K562 (cell line): ENCODE measurements at regions not wholly inside any gene's neighbourhood (a gene's known extent, or its start where the extent isn't known, plus 50 kb on each side); places are given as distances from the start of the nearest gene placed in this dataset.

Experiments
- ATAC-seq: fragments of 200-7000 bp; cut with Tn5 transposase; 3 replicates; pipeline ENCODE4 v1.9.1; 2020; ENCODE audit warnings: moderate library complexity
- BruUV-seq: library from RNA; stranded (reverse); fragments of 400-500 nt; replicated peaks from 2 replicates; lab custom pipeline; 2021; lab: Mats Ljungman, UMichigan
- CTCF ChIA-PET: fragments of 300-600 bp; formaldehyde crosslinking; extraction: SDS; loops from one replicate; lab custom pipeline; 2021; ENCODE audit warnings: low intra/inter-chr PET ratio; lab: Yijun Ruan, JAX
- POLR2A ChIA-PET: fragments of 300-600, 350-650 bp; sonication (Branson Sonifier 250); formaldehyde crosslinking; extraction: SDS; loops from one replicate; lab custom pipeline; 2021; ENCODE audit warnings: antibody characterized with exemption, inconsistent platforms; lab: Yijun Ruan, JAX
- DNase-seq, 4 experiments: peaks; one replicate each; pipeline versions ENCODE4 v3.0.0 to v3.0.0-alpha.2; 2011 to 2018; ENCODE audit warnings: low spot score in 3 of 4, mixed read lengths in 3 of 4; ENCODE audit errors: extremely low read depth in 1 of 4
- FAIRE-seq: peaks from 2 replicates; lab custom pipeline; 2011; peaks lifted over from hg19 to GRCh38; lab: Jason Lieb, UNC
- H2AFZ ChIP-seq: 2 replicates; pipeline ENCODE4 v1.6.0; 2011; ENCODE audit warnings: low read depth, low read length, control low read depth, inconsistent platforms
- H3K27ac ChIP-seq: fragments of 200-600 bp; 3 replicates; pipeline ENCODE4 v1.8.0; 2011; ENCODE audit warnings: low read depth, mild to moderate bottlenecking, control low read depth, inconsistent platforms, low read length, moderate library complexity, mixed read lengths; ENCODE audit errors: extremely low read depth
- H3K27me3 ChIP-seq, 2 experiments: fragments of 300-600 bp in 1 of 2; 2 replicates in 1 of 2; 3 replicates in 1 of 2; pipeline versions ENCODE4 v1.6.0 to v1.8.0; 2011; ENCODE audit warnings: inconsistent platforms in 2 of 2, low read length in 2 of 2, mild to moderate bottlenecking in 1 of 2, mixed read lengths in 1 of 2, moderate library complexity in 1 of 2; ENCODE audit not compliant: control insufficient read depth in 2 of 2, insufficient read depth in 2 of 2
- H3K36me3 ChIP-seq: fragments of 300-600 bp; 3 replicates; pipeline ENCODE4 v1.8.0; 2011; ENCODE audit warnings: mild to moderate bottlenecking, low read length, inconsistent platforms; ENCODE audit not compliant: control insufficient read depth, insufficient read depth
- H3K4me1 ChIP-seq, 2 experiments: fragments of 200-600 bp in 1 of 2; replicated peaks in 1 of 2; 2 replicates in 1 of 2; 3 replicates in 1 of 2; pipeline versions ENCODE4 v1.5.1 to v1.8.0; 2011; ENCODE audit warnings: inconsistent platforms in 2 of 2, low read length in 2 of 2, mild to moderate bottlenecking in 1 of 2, mixed read lengths in 1 of 2, moderate library complexity in 1 of 2; ENCODE audit not compliant: control insufficient read depth in 2 of 2, insufficient read depth in 2 of 2
- H3K4me2 ChIP-seq: 2 replicates; pipeline ENCODE4 v1.6.1; 2011; ENCODE audit warnings: low read length, control low read depth, inconsistent platforms, mixed read lengths; ENCODE audit not compliant: insufficient read depth
- H3K4me3 ChIP-seq: fragments of 200-600 bp; sonication (generic), shearing (Covaris generic); 2 replicates; pipeline ENCODE4 v1.5.1; 2016; ENCODE audit warnings: control low read depth, inconsistent platforms
- H3K79me2 ChIP-seq: fragments of 200-600 bp; 3 replicates; pipeline ENCODE4 v1.8.0; 2011; ENCODE audit warnings: low read length, inconsistent platforms; ENCODE audit not compliant: control insufficient read depth, insufficient read depth
- H3K9ac ChIP-seq, 2 experiments: 2 replicates each; pipeline versions ENCODE4 v1.6.0 to v1.6.1; 2011; ENCODE audit warnings: low read depth in 2 of 2, low read length in 2 of 2, control low read depth in 1 of 2, inconsistent platforms in 1 of 2, mild to moderate bottlenecking in 1 of 2, mixed read lengths in 1 of 2; ENCODE audit not compliant: insufficient read depth in 1 of 2
- H3K9me1 ChIP-seq: one replicate; pipeline ENCODE4 v1.6.0; 2011; ENCODE audit warnings: inconsistent platforms, mild to moderate bottlenecking, low read length, moderate library complexity; ENCODE audit not compliant: control insufficient read depth, insufficient read depth
- H3K9me3 ChIP-seq: replicated peaks from 2 replicates; pipeline ENCODE4 v1.5.1; 2011; ENCODE audit warnings: low read depth, low read length, inconsistent platforms; ENCODE audit not compliant: control insufficient read depth, insufficient read depth
- H4K20me1 ChIP-seq: replicated peaks from 2 replicates; pipeline ENCODE4 v1.6.1; 2011; ENCODE audit warnings: low read length, inconsistent platforms, mixed read lengths; ENCODE audit not compliant: control insufficient read depth, insufficient read depth
- FOXJ2 ChIP-seq: fragments of 200-800 bp; sonication (Bioruptor generic); IDR thresholded peaks from 2 replicates; pipeline ENCODE4 v1.6.1; 2016; ENCODE audit warnings: missing genetic modification characterization, missing compliant biosample characterization
- HINFP ChIP-seq: fragments of 450-650 bp; conservative IDR thresholded peaks from 2 replicates; pipeline ENCODE4 v1.6.1; 2016; ENCODE audit warnings: missing genetic modification characterization, low read depth, mild to moderate bottlenecking, control low read depth, missing compliant biosample characterization
- HNRNPLL ChIP-seq: fragments of 200-400 bp; formaldehyde crosslinking; IDR thresholded peaks from 2 replicates; pipeline ENCODE4 v1.6.1; 2017; ENCODE audit warnings: low read length, low read depth, mild to moderate bottlenecking; ENCODE audit not compliant: poor library complexity, severe bottlenecking
- POLR2G ChIP-seq: fragments of 200-400 bp; formaldehyde crosslinking; IDR thresholded peaks from 2 replicates; pipeline ENCODE4 v1.6.1; 2017; ENCODE audit warnings: low read depth, mild to moderate bottlenecking, antibody characterized with exemption, low read length, moderate library complexity
- RBM25 ChIP-seq: fragments of 200-400 bp; formaldehyde crosslinking; IDR thresholded peaks from 2 replicates; pipeline ENCODE4 v1.6.1; 2018; ENCODE audit warnings: low read length, low read depth, moderate library complexity; ENCODE audit not compliant: severe bottlenecking
- SLC30A9 ChIP-seq: fragments of 250-450 bp; sonication (Bioruptor Pico); IDR thresholded peaks from 2 replicates; pipeline ENCODE4 v1.8.0; 2022; ENCODE audit warnings: mild to moderate bottlenecking, moderate library complexity
- TBL1XR1 ChIP-seq, 2 experiments: IDR thresholded peaks; 2 replicates each; pipeline ENCODE4 v1.6.1; 2012; ENCODE audit warnings: improper control_type of control experiment in 2 of 2, low read length in 2 of 2, mild to moderate bottlenecking in 1 of 2
- VEZF1 ChIP-seq: fragments of 200-800 bp; sonication (Bioruptor generic); IDR thresholded peaks from 2 replicates; pipeline ENCODE4 v1.6.1; 2017; ENCODE audit warnings: missing genetic modification characterization, missing compliant biosample characterization
- ZEB2 ChIP-seq: fragments of 450-650 bp; IDR thresholded peaks from 2 replicates; pipeline ENCODE4 v1.6.1; 2016
- ZNF232 ChIP-seq: sonication (generic); formaldehyde crosslinking; IDR thresholded peaks from 2 replicates; pipeline ENCODE4 v1.8.0; 2022; ENCODE audit warnings: mild to moderate bottlenecking, missing genetic modification reagents
- ZNF79 ChIP-seq: fragments of 250-450 bp; sonication (Bioruptor Pico); IDR thresholded peaks from 2 replicates; pipeline ENCODE4 v1.4.0; 2020; ENCODE audit warnings: low read depth, mild to moderate bottlenecking, moderate library complexity
- WGBS: fragments of 100-300 bp; shearing (Covaris generic); methylation state at CpG from one replicate; pipeline ENCODE4 v1.1.6; 2016; ENCODE audit warnings: low coverage, mixed read lengths; ENCODE audit not compliant: insufficient coverage; ENCODE audit errors: missing lambda C conversion rate; 5-methylcytosine and 5-hydroxymethylcytosine counted together
- in situ Hi-C: fragments of 300-500 bp; cut with MboI; formaldehyde crosslinking; loops from 4 replicates; pipeline ENCODE4 v1.15.0; 2018; ENCODE audit warnings: inconsistent platforms, mixed read lengths
- intact Hi-C: fragments of 100-400 bp; cut with micrococcal nuclease; formaldehyde crosslinking; loops from 2 replicates; pipeline ENCODE4 v1.14.2; 2022

- TF ChIP-seq POLR2G (no peak), SLC30A9 (no peak)
- TF ChIP-seq, all 486 proteins: peak for 0
Observed at GRCh38 chr4:136186650-136187049, 1345.6 kb downstream of the PCDH18 start (continued).

GRCh38 chr4:136183513-136183912 lies 1348.8 kb downstream of the PCDH18 start:
- Histone ChIP-seq H3K4me3 (no peak overlapping the region), H3K9ac (no peak overlapping the region), H3K4me1 (no peaks in the 10 kb centered on the region), H3K79me2 (no peaks in the 10 kb centered on the region), H3K27ac (no peak overlapping the region), H3K4me2 (no peak overlapping the region), H2AFZ (no peak overlapping the region), H3K9me1 (no peaks in the 10 kb centered on the region), H3K9me3 (no peaks in the 10 kb centered on the region), H4K20me1 (no peaks in the 10 kb centered on the region), H3K36me3 (no peaks in the 10 kb centered on the region), H3K27me3 (no peaks in the 10 kb centered on the region)
- WGBS, result 3% methylated on average over 4 of the region's 4 CpGs
- intact Hi-C loops (no loop called here), in situ Hi-C loops (no loop called here)
- POLR2A ChIA-PET, result interaction anchor here (1.0 kb wide), 1 partner anchor 18 kb away, joined by 3 read pairs; no protein-coding TSS in a partner anchor
- no peak for DNase-seq
- ATAC-seq, result no peak
- TF ChIP-seq ZNF232 (CRISPR knock-in tag) (no peak), ZNF79 (CRISPR knock-in tag) (no peak), FOXJ2 (tag) (no peak), RBM25 (no peak), HNRNPLL (no peak), VEZF1 (CRISPR knock-in tag) (no peak), ZEB2 (no peak), TBL1XR1 (IDR thresholded peaks at IDR 0.05; ENCODE audit: low read length in 2 of 2) (no peak), HINFP (no peak)
- no peak for FAIRE-seq
- CTCF ChIA-PET, result no interaction called here
- BruUV-seq, result no TSS peak
